ENCODE measurements at regions not wholly inside any gene's neighbourhood (a gene's known extent, or its start where the extent isn't known, plus 50 kb on each side); places are given as distances from the start of the nearest gene placed in this dataset.

DNA sequence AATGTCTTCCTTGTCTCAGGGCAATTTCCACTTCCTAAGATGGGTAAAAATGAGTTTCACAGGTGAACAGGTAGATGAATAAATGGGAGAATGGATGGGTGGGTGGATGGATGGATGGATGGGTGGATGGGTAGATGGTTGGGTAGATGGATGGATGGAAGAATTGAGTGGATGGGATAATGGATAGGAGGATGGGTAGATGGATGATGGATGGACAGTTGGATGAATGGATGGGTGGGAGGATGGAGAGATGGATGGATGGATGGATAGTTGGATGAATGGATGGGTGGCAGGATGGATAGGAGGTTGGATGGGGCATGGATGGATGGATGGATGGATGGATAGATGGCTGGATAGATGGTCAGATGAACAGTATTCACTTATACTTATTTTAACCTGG, 90.9 kb downstream of the LRRC30 start:
- TF ChIP-seq, protein P1, sequence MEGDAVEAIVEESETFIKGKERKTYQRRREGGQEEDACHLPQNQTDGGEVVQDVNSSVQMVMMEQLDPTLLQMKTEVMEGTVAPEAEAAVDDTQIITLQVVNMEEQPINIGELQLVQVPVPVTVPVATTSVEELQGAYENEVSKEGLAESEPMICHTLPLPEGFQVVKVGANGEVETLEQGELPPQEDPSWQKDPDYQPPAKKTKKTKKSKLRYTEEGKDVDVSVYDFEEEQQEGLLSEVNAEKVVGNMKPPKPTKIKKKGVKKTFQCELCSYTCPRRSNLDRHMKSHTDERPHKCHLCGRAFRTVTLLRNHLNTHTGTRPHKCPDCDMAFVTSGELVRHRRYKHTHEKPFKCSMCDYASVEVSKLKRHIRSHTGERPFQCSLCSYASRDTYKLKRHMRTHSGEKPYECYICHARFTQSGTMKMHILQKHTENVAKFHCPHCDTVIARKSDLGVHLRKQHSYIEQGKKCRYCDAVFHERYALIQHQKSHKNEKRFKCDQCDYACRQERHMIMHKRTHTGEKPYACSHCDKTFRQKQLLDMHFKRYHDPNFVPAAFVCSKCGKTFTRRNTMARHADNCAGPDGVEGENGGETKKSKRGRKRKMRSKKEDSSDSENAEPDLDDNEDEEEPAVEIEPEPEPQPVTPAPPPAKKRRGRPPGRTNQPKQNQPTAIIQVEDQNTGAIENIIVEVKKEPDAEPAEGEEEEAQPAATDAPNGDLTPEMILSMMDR (IDR thresholded peaks at IDR 0.05; ENCODE audit: poor library complexity) = no peak
- TF ChIP-seq EZH2phosphoT487 (IDR thresholded peaks at IDR 0.05; ENCODE audit: low read depth, severe bottlenecking, unreplicated experiment) (no peak), EZH2 (IDR thresholded peaks at IDR 0.05; ENCODE audit: borderline replicate concordance) (no peak)

All from hepatocyte (in vitro differentiated cells).